ENCODE measurements at regions not wholly inside any gene's neighbourhood (a gene's known extent, or its start where the extent isn't known, plus 50 kb on each side); places are given as distances from the start of the nearest gene placed in this dataset.

- Histone ChIP-seq H4K91ac (ENCODE audit: insufficient read depth, low read depth, low read length) (no peak overlapping the region), H2BK120ac (ENCODE audit: low read depth, low read length) (no peak overlapping the region), H3K9me1 (ENCODE audit: insufficient read depth, low read length) (no peaks in the 10 kb centered on the region), H3K4me1 (ENCODE audit: control insufficient read depth, insufficient read depth, low read length) (no peaks in the 10 kb centered on the region), H3K27ac (ENCODE audit: insufficient read depth, low read length) (no peak overlapping the region), H3K9ac (ENCODE audit: low read depth, low read length) (no peak overlapping the region), H4K5ac (ENCODE audit: low read depth, low read length) (no peak overlapping the region), H4K20me1 (ENCODE audit: insufficient read depth, low read length) (no peaks in the 10 kb centered on the region), H2BK20ac (ENCODE audit: low read depth, low read length) (no peak overlapping the region), H2AFZ (replicated peaks; ENCODE audit: low read length, poor library complexity) (no peak overlapping the region), H2BK5ac (ENCODE audit: low read depth, low read length, poor library complexity, severe bottlenecking) (no peak overlapping the region), H3K79me1 (ENCODE audit: low read depth in 1 of 2, low read length in 2 of 2) (no peaks in the 10 kb centered on the region), H3K36me3 (ENCODE audit: control insufficient read depth, insufficient read depth, low read length) (no peaks in the 10 kb centered on the region), H3K9me3 (ENCODE audit: control insufficient read depth, insufficient read depth, low read length) (no peaks in the 10 kb centered on the region), H3K4me2 (ENCODE audit: low read depth, low read length) (no peak overlapping the region), H3K18ac (ENCODE audit: low read depth, low read length) (no peak overlapping the region), H2BK15ac (ENCODE audit: low read depth, low read length) (no peak overlapping the region), H3K56ac (ENCODE audit: extremely low read depth, insufficient read depth, low read length) (no peak overlapping the region), H3K4me3 (ENCODE audit: insufficient read depth, low read depth, low read length) (no peak overlapping the region), H3K4ac (ENCODE audit: low read depth, low read length) (no peak overlapping the region), H3K27me3 (ENCODE audit: control insufficient read depth, insufficient read depth, low read length) (peaks cover 2% of the 10 kb centered on the region; the same call in 1 of the 2 replicates), H2AK9ac (replicated peaks; ENCODE audit: low read depth, low read length, poor library complexity) (no peak overlapping the region), H3K23ac (ENCODE audit: low read depth, low read length) (no peak overlapping the region), H4K8ac (ENCODE audit: low read depth in 2 of 2, low read length in 2 of 2) (no peak overlapping the region), H2AK5ac (ENCODE audit: low read depth, low read length) (no peak overlapping the region), H3K14ac (replicated peaks; ENCODE audit: low read depth, low read length) (no peak overlapping the region)
- in situ Hi-C loops (cut with MboI; ENCODE audit: low sequenced_read_pairs): no loop called here
- DNase-seq (no peak), ATAC-seq (ENCODE audit: low read depth) (no peak)
- WGBS, 2 experiments (ENCODE audit: extremely low coverage in 2 of 2, insufficient read length in 1 of 2): no CpG with 5 or more reads among the region's 5 CpGs
- TF ChIP-seq, protein P1, sequence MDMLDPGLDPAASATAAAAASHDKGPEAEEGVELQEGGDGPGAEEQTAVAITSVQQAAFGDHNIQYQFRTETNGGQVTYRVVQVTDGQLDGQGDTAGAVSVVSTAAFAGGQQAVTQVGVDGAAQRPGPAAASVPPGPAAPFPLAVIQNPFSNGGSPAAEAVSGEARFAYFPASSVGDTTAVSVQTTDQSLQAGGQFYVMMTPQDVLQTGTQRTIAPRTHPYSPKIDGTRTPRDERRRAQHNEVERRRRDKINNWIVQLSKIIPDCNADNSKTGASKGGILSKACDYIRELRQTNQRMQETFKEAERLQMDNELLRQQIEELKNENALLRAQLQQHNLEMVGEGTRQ (IDR thresholded peaks at IDR 0.05; ENCODE audit: low read depth, low read length): no peak
- TF ChIP-seq SMC3 (IDR thresholded peaks at IDR 0.05; ENCODE audit: low read depth, low read length): no peak
- TF ChIP-seq CHD1 (IDR thresholded peaks at IDR 0.05; ENCODE audit: low read depth, low read length): no peak
- TF ChIP-seq MXI1 (IDR thresholded peaks at IDR 0.05; ENCODE audit: borderline replicate concordance, low read depth, low read length): no peak
- TF ChIP-seq CEBPB (IDR thresholded peaks at IDR 0.05; ENCODE audit: low read depth, low read length): no peak
- TF ChIP-seq FOS (IDR thresholded peaks at IDR 0.05; ENCODE audit: low read depth, low read length): no peak
- TF ChIP-seq MAFK (IDR thresholded peaks at IDR 0.05; ENCODE audit: low read depth, low read length): no peak
- TF ChIP-seq, protein P2, sequence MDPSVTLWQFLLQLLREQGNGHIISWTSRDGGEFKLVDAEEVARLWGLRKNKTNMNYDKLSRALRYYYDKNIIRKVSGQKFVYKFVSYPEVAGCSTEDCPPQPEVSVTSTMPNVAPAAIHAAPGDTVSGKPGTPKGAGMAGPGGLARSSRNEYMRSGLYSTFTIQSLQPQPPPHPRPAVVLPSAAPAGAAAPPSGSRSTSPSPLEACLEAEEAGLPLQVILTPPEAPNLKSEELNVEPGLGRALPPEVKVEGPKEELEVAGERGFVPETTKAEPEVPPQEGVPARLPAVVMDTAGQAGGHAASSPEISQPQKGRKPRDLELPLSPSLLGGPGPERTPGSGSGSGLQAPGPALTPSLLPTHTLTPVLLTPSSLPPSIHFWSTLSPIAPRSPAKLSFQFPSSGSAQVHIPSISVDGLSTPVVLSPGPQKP (IDR thresholded peaks at IDR 0.05; ENCODE audit: borderline replicate concordance, low read depth, low read length): no peak
- no peak for TF ChIP-seq RCOR1 (IDR thresholded peaks at IDR 0.05; ENCODE audit: insufficient replicate concordance, low read length)
- no peak for TF ChIP-seq CTCF (conservative IDR thresholded peaks at IDR 0.05; ENCODE audit: low read depth, low read length)
- TF ChIP-seq NFE2L2 (IDR thresholded peaks at IDR 0.05; ENCODE audit: low read depth, low read length): no peak
- TF ChIP-seq RFX5 (IDR thresholded peaks at IDR 0.05; ENCODE audit: low read depth, low read length): no peak
- no peak for TF ChIP-seq MAZ (IDR thresholded peaks at IDR 0.05; ENCODE audit: borderline replicate concordance, low read depth, low read length)
- no peak for TF ChIP-seq RAD21 (IDR thresholded peaks at IDR 0.05; ENCODE audit: low read length)
- no peak for TF ChIP-seq BHLHE40 (IDR thresholded peaks at IDR 0.05; ENCODE audit: low read depth, low read length)
- no peak for TF ChIP-seq POLR2A (IDR thresholded peaks at IDR 0.05; ENCODE audit: low read depth, low read length)
- ChIA-PET CTCF (no interaction called here), POLR2A (ENCODE audit: unreplicated experiment) (no interaction called here)
- no TSS peak for BruUV-seq (replicated peaks)
- intact Hi-C loops (cut with micrococcal nuclease): no loop called here
- dilution Hi-C loops (cut with HindIII; ENCODE audit: low sequenced_read_pairs, unreplicated experiment): no loop called here
These were observed 79.9 kb upstream of the TMTC4 start for GRCh38 chr13:100754459-100754858.
